ENCODE measurements at regions not wholly inside any gene's neighbourhood (a gene's known extent, or its start where the extent isn't known, plus 50 kb on each side); places are given as distances from the start of the nearest gene placed in this dataset.
A peak's percentile ranks its signal among the peaks of the same experiment; 100 is the strongest.
"Not testable (repeated sequence)": the region's sequence is repeated elsewhere in the genome, so short reads cannot be mapped to it uniquely, and the experiment has no call there.

DNA sequence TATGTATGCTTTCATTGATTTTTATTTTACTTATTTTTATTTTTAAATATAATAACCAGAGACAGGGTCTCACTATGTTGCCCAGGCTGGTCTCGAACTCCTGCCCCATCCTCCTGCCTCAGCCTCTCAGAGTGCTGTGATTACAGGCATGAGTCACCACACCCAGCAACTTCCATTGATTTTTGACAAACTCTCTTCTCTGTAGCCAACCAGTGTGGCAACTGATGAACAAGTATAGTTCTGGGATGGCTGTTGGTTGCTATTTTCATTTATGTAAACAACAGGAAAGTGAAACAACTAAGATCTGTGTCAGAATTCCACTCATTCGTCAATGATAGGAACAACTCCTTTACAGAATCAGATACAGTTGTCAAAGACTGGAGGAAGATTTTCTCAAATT is 356.7 kb upstream of the JARID2 start:
- ATAC-seq (no peak), DNase-seq (no peak)
- no peaks in the 10 kb centered on the region for H3K27me3 ChIP-seq (ENCODE audit: control insufficient read depth in 2 of 2, insufficient read depth in 2 of 2, low read length in 2 of 2)
- peaks cover 0 to 3% (median 0%) of the 10 kb centered on the region in 7 donors for H3K4me1 Mint-ChIP-seq
- no peaks in the 10 kb centered on the region for H3K4me1 ChIP-seq (ENCODE audit: control insufficient read depth in 2 of 2, insufficient read depth in 2 of 2, low read length in 2 of 2)
- no peak overlapping the region for H3K27ac Mint-ChIP-seq
- H3K36me3 Mint-ChIP-seq: peaks cover 0 to 9% (median 4%) of the 10 kb centered on the region in 5 donors
- no peak overlapping the region for H3K4me3 Mint-ChIP-seq
- no peak overlapping the region for H3K27ac ChIP-seq (ENCODE audit: low read depth, low read length)
- H3K27me3 Mint-ChIP-seq: peaks cover 0 to 3% (median 0%) of the 10 kb centered on the region in 5 donors
- H3K9me3 ChIP-seq (ENCODE audit: control insufficient read depth in 2 of 3, low read length in 3 of 3): no peaks in the 10 kb centered on the region
- H3K36me3 ChIP-seq (ENCODE audit: control insufficient read depth in 2 of 3, insufficient read depth in 3 of 3, low read length in 3 of 3): no peaks in the 10 kb centered on the region
- ChIA-PET POLR2A (no interaction called here), CTCF (no interaction called here)
- H3K9me3 Mint-ChIP-seq: peaks cover 0 to 10% (median 2%) of the 10 kb centered on the region in 11 donors
- intact Hi-C loops (cut with micrococcal nuclease): no loop called here
- H3K4me3 ChIP-seq (ENCODE audit: low read length): no peak overlapping the region

DNA sequence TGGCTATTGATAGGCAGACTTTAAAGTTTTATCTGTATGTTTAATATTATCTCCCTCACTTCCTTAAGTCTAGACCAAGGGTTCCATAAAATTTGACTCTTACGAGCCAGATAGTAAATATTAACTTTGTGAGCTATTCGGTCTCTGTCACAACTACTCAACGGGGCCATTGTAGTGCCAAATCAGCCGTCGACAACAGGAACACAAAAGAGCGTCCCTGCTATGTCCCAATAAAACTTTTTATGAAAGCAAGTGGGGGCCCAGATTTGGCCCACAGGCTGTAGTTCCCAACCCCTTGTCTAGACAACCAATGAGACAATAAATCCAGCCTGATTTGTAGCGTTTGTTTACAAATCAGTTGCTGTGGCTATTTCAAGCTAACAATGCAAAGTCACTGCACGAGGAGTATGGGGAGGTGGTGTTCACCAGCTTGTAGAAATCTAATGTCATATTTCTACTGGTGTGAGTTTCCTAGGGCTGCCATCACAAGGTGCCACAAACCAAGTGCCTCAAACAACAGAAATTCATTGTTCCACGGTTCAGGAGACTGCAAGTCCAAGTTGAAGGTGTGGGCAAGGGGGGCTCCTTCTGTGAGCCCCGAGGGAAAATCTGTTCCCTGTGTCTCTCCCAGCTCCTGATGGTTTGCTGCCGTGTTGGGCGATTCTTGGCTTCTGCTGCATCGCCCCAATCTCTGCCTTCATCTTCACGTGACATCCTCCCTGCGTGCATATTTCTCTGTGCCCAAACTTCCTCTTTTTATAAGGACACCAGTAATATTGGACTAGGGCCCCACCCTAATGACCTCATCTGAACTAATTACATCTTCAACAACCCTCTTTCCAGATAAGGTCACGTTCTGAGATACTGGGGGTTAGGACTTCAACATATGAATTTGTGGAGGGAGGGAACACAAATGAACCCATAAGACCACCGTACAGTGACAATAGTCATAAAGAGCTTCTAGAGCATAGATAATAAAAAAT is 356.0 kb upstream of the JARID2 start:
- no peak overlapping the region for H3K27ac ChIP-seq (ENCODE audit: low read depth, low read length)
- ATAC-seq: peak; percentile 31
- no peak overlapping the region for H3K4me3 Mint-ChIP-seq
- peaks cover 0 to 9% (median 4%) of the 10 kb centered on the region in 5 donors for H3K36me3 Mint-ChIP-seq
- DNase-seq: no peak
- H3K9me3 ChIP-seq (ENCODE audit: control insufficient read depth in 2 of 3, low read length in 3 of 3): no peaks in the 10 kb centered on the region
- intact Hi-C loops (cut with micrococcal nuclease): no loop called here
- peaks cover 0 to 10% (median 2%) of the 10 kb centered on the region in 11 donors for H3K9me3 Mint-ChIP-seq
- no peak overlapping the region for H3K4me3 ChIP-seq (ENCODE audit: low read length)
- H3K27ac Mint-ChIP-seq: no peak overlapping the region
- H3K36me3 ChIP-seq (ENCODE audit: control insufficient read depth in 2 of 3, insufficient read depth in 3 of 3, low read length in 3 of 3): no peaks in the 10 kb centered on the region
- peaks cover 0 to 3% (median 0%) of the 10 kb centered on the region in 5 donors for H3K27me3 Mint-ChIP-seq
- H3K27me3 ChIP-seq (ENCODE audit: control insufficient read depth in 2 of 2, insufficient read depth in 2 of 2, low read length in 2 of 2): no peaks in the 10 kb centered on the region
- no peaks in the 10 kb centered on the region for H3K4me1 ChIP-seq (ENCODE audit: control insufficient read depth in 2 of 2, insufficient read depth in 2 of 2, low read length in 2 of 2)
- CTCF ChIA-PET: no interaction called here
- POLR2A ChIA-PET: no interaction called here
- peaks cover 0 to 3% (median 0%) of the 10 kb centered on the region in 7 donors for H3K4me1 Mint-ChIP-seq

DNA sequence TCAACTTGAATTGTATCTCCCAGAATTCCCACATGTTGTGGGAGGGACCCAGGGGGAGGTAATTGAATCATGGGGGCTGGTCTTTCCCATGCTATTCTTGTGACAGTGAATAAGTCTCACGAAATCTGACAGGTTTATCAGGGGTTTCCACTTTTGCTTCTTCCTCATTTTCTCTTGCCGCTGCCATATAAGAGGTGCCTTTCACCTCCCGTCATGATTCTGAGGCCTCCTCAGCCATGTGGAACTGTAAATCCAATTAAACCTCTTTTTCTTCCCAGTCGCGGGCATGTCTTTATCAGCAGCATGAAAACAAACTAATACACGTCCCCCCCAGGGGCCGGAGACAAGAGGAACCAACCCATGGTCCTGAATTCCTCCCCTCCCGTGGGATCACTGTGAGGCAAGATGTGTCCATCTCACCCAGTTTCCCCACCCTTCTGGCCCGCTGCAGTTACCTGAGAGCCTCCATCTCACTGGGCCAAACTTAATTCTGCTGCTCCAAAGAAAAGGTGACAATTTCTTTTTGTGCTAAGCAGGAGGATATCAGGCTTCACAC is 354.0 kb upstream of the JARID2 start:
- H3K4me3 ChIP-seq (ENCODE audit: low read length); intact Hi-C loops (cut with micrococcal nuclease); H3K4me1 ChIP-seq (ENCODE audit: control insufficient read depth in 2 of 2, insufficient read depth in 2 of 2, low read length in 2 of 2); POLR2A ChIA-PET; H3K27me3 Mint-ChIP-seq; H3K36me3 Mint-ChIP-seq; H3K9me3 ChIP-seq (ENCODE audit: control insufficient read depth in 2 of 3, low read length in 3 of 3); CTCF ChIA-PET; DNase-seq; H3K36me3 ChIP-seq (ENCODE audit: control insufficient read depth in 2 of 3, insufficient read depth in 3 of 3, low read length in 3 of 3); H3K4me3 Mint-ChIP-seq; H3K27ac ChIP-seq (ENCODE audit: low read depth, low read length); H3K4me1 Mint-ChIP-seq; ATAC-seq; H3K27me3 ChIP-seq (ENCODE audit: control insufficient read depth in 2 of 2, insufficient read depth in 2 of 2, low read length in 2 of 2): not testable (repeated sequence)
- peak overlapping the region in 1 of 9 donors; percentile 34 for H3K27ac Mint-ChIP-seq
- H3K9me3 Mint-ChIP-seq: peaks cover 0 to 13% (median 2%) of the 10 kb centered on the region in 11 donors

- Mint-ChIP-seq H3K27ac (no peak overlapping the region), H3K36me3 (peaks cover 0 to 9% (median 5%) of the 10 kb centered on the region in 5 donors), H3K27me3 (peaks cover 0 to 3% (median 0%) of the 10 kb centered on the region in 5 donors), H3K9me3 (peaks cover 0 to 13% (median 2%) of the 10 kb centered on the region in 11 donors), H3K4me3 (no peak overlapping the region), H3K4me1 (peaks cover 0 to 4% (median 0%) of the 10 kb centered on the region in 7 donors)
- Histone ChIP-seq H3K27me3 (ENCODE audit: control insufficient read depth in 2 of 2, insufficient read depth in 2 of 2, low read length in 2 of 2) (no peaks in the 10 kb centered on the region), H3K4me3 (ENCODE audit: low read length) (no peak overlapping the region), H3K27ac (ENCODE audit: low read depth, low read length) (no peak overlapping the region), H3K36me3 (ENCODE audit: control insufficient read depth in 2 of 3, insufficient read depth in 3 of 3, low read length in 3 of 3) (no peaks in the 10 kb centered on the region), H3K9me3 (ENCODE audit: control insufficient read depth in 2 of 3, low read length in 3 of 3) (no peaks in the 10 kb centered on the region), H3K4me1 (ENCODE audit: control insufficient read depth in 2 of 2, insufficient read depth in 2 of 2, low read length in 2 of 2) (no peaks in the 10 kb centered on the region)
- ATAC-seq: no peak
- intact Hi-C loops (cut with micrococcal nuclease): no loop called here
- no peak for DNase-seq
- POLR2A ChIA-PET: no interaction called here
- CTCF ChIA-PET: no interaction called here
These were observed 351.8 kb upstream of the JARID2 start for GRCh38 chr6:14894105-14894504.

- POLR2A ChIA-PET: interaction anchor here (1.1 kb wide), 1 partner anchor 137 kb away, joined by 3 read pairs; no protein-coding TSS in a partner anchor
- peaks cover 0 to 9% (median 5%) of the 10 kb centered on the region in 5 donors for H3K36me3 Mint-ChIP-seq
- H3K4me1 Mint-ChIP-seq: peaks cover 0 to 4% (median 0%) of the 10 kb centered on the region in 7 donors
- Histone ChIP-seq H3K27me3 (ENCODE audit: control insufficient read depth in 2 of 2, insufficient read depth in 2 of 2, low read length in 2 of 2) (no peaks in the 10 kb centered on the region), H3K4me1 (ENCODE audit: control insufficient read depth in 2 of 2, insufficient read depth in 2 of 2, low read length in 2 of 2) (no peaks in the 10 kb centered on the region), H3K36me3 (ENCODE audit: control insufficient read depth in 2 of 3, insufficient read depth in 3 of 3, low read length in 3 of 3) (no peaks in the 10 kb centered on the region), H3K4me3 (ENCODE audit: low read length) (no peak overlapping the region), H3K9me3 (ENCODE audit: control insufficient read depth in 2 of 3, low read length in 3 of 3) (no peaks in the 10 kb centered on the region), H3K27ac (ENCODE audit: low read depth, low read length) (no peak overlapping the region)
- intact Hi-C loops (cut with micrococcal nuclease): no loop called here
- H3K9me3 Mint-ChIP-seq: peaks cover 0 to 21% (median 2%) of the 10 kb centered on the region in 11 donors
- H3K27me3 Mint-ChIP-seq: peaks cover 0 to 3% (median 0%) of the 10 kb centered on the region in 5 donors
- no peak overlapping the region for H3K4me3 Mint-ChIP-seq
- DNase-seq (no peak), ATAC-seq (no peak)
- no peak overlapping the region for H3K27ac Mint-ChIP-seq
- CTCF ChIA-PET: no interaction called here
These were observed 349.4 kb upstream of the JARID2 start for GRCh38 chr6:14896475-14896874.

- H3K9me3 ChIP-seq (ENCODE audit: control insufficient read depth in 2 of 3, low read length in 3 of 3): no peaks in the 10 kb centered on the region
- peaks cover 0 to 9% (median 3%) of the 10 kb centered on the region in 5 donors for H3K36me3 Mint-ChIP-seq
- H3K4me1 ChIP-seq (ENCODE audit: control insufficient read depth in 2 of 2, insufficient read depth in 2 of 2, low read length in 2 of 2): no peaks in the 10 kb centered on the region
- CTCF ChIA-PET: no interaction called here
- H3K27me3 Mint-ChIP-seq: peaks cover 0 to under 1% (median 0%) of the 10 kb centered on the region in 5 donors
- DNase-seq: no peak
- intact Hi-C loops (cut with micrococcal nuclease): no loop called here
- ATAC-seq: peak; percentile 53
- peaks cover 0 to 19% (median 0%) of the 10 kb centered on the region in 11 donors for H3K9me3 Mint-ChIP-seq
- no peak overlapping the region for H3K27ac Mint-ChIP-seq
- POLR2A ChIA-PET: interaction anchor here (0.5 kb wide), 1 partner anchor 12 kb away, joined by 3 read pairs; no protein-coding TSS in a partner anchor
- H3K27ac ChIP-seq (ENCODE audit: low read depth, low read length): no peak overlapping the region
- no peaks in the 10 kb centered on the region for H3K27me3 ChIP-seq (ENCODE audit: control insufficient read depth in 2 of 2, insufficient read depth in 2 of 2, low read length in 2 of 2)
- H3K36me3 ChIP-seq (ENCODE audit: control insufficient read depth in 2 of 3, insufficient read depth in 3 of 3, low read length in 3 of 3): no peaks in the 10 kb centered on the region
- no peak overlapping the region for H3K4me3 Mint-ChIP-seq
- peaks cover 0 to 4% (median 0%) of the 10 kb centered on the region in 7 donors for H3K4me1 Mint-ChIP-seq
- H3K4me3 ChIP-seq (ENCODE audit: low read length): no peak overlapping the region
These were observed 348.0 kb upstream of the JARID2 start for GRCh38 chr6:14897831-14898230.

Measured in naive thymus-derived CD4-positive, alpha-beta T cell (primary cell).